ENCODE measurements at regions not wholly inside any gene's neighbourhood (a gene's known extent, or its start where the extent isn't known, plus 50 kb on each side); places are given as distances from the start of the nearest gene placed in this dataset.

DNA sequence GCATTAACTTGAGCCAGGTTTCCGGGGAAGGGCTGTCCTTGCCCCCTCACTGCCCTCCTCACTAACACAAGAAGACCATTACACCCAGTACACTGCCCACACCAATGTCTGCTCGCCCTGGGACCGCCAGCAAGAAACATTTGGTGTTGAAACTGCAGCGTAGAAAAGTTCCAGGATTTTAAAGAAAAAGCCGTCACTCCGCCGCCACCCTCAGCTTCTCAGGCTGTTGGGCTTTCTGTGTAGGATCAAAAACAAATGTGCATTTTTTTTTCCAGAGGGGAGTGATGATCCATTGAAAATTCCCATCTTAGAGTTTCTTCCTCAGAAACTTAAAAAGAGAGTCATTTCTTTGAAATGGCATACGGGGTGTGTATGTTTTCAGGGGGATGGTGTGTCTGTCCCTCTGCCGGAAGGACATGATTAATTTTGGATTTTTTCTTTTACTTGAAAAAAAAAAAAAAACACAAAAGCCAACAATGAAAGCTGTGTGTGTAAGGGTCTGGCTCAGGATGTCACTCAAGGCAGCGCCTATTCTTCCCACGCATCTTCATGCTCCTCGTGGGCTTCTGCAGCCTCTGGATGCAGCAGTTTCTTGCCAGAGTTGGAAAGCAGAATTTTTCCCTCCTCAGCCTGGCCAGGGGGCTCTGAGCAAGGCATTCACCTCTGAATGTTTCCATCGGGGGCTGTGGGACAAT is 184.9 kb downstream of the GLI2 start:
- Histone ChIP-seq H3K9ac (ENCODE audit: low read length) (no peak overlapping the region), H3K9me3 (ENCODE audit: low read length) (no peaks in the 10 kb centered on the region), H3K27me3 (ENCODE audit: insufficient read depth, low read depth, low read length) (no peaks in the 10 kb centered on the region), H3K4me2 (ENCODE audit: low read length) (no peak overlapping the region), H2AFZ (ENCODE audit: low read depth, low read length) (no peak overlapping the region), H3K36me3 (ENCODE audit: insufficient read depth, low read length) (no peaks in the 10 kb centered on the region), H3K79me2 (replicated peaks; ENCODE audit: insufficient read depth, low read length) (no peaks in the 10 kb centered on the region), H3K27ac (ENCODE audit: low read length) (no peak overlapping the region), H3K4me3 (ENCODE audit: low read length) (no peak overlapping the region), H4K20me1 (ENCODE audit: insufficient read depth) (no peaks in the 10 kb centered on the region), H3K9me2 (ENCODE audit: insufficient read depth, low read length) (no peaks in the 10 kb centered on the region), H3F3A (ENCODE audit: insufficient read depth, low read length, poor library complexity, severe bottlenecking) (no peaks in the 10 kb centered on the region)
- TF ChIP-seq, protein P1, sequence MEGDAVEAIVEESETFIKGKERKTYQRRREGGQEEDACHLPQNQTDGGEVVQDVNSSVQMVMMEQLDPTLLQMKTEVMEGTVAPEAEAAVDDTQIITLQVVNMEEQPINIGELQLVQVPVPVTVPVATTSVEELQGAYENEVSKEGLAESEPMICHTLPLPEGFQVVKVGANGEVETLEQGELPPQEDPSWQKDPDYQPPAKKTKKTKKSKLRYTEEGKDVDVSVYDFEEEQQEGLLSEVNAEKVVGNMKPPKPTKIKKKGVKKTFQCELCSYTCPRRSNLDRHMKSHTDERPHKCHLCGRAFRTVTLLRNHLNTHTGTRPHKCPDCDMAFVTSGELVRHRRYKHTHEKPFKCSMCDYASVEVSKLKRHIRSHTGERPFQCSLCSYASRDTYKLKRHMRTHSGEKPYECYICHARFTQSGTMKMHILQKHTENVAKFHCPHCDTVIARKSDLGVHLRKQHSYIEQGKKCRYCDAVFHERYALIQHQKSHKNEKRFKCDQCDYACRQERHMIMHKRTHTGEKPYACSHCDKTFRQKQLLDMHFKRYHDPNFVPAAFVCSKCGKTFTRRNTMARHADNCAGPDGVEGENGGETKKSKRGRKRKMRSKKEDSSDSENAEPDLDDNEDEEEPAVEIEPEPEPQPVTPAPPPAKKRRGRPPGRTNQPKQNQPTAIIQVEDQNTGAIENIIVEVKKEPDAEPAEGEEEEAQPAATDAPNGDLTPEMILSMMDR (IDR thresholded peaks at IDR 0.05; ENCODE audit: poor library complexity, severe bottlenecking) = no peak
- TF ChIP-seq POLR2AphosphoS5 (IDR thresholded peaks at IDR 0.05) = no peak
- no peak for TF ChIP-seq SMC3 (conservative IDR thresholded peaks at IDR 0.05; ENCODE audit: poor library complexity)
- TF ChIP-seq TAF1 (IDR thresholded peaks at IDR 0.05; ENCODE audit: low read depth) = no peak
- TF ChIP-seq, protein P2, sequence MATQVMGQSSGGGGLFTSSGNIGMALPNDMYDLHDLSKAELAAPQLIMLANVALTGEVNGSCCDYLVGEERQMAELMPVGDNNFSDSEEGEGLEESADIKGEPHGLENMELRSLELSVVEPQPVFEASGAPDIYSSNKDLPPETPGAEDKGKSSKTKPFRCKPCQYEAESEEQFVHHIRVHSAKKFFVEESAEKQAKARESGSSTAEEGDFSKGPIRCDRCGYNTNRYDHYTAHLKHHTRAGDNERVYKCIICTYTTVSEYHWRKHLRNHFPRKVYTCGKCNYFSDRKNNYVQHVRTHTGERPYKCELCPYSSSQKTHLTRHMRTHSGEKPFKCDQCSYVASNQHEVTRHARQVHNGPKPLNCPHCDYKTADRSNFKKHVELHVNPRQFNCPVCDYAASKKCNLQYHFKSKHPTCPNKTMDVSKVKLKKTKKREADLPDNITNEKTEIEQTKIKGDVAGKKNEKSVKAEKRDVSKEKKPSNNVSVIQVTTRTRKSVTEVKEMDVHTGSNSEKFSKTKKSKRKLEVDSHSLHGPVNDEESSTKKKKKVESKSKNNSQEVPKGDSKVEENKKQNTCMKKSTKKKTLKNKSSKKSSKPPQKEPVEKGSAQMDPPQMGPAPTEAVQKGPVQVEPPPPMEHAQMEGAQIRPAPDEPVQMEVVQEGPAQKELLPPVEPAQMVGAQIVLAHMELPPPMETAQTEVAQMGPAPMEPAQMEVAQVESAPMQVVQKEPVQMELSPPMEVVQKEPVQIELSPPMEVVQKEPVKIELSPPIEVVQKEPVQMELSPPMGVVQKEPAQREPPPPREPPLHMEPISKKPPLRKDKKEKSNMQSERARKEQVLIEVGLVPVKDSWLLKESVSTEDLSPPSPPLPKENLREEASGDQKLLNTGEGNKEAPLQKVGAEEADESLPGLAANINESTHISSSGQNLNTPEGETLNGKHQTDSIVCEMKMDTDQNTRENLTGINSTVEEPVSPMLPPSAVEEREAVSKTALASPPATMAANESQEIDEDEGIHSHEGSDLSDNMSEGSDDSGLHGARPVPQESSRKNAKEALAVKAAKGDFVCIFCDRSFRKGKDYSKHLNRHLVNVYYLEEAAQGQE (IDR thresholded peaks at IDR 0.05; ENCODE audit: borderline replicate concordance) = no peak
- no peak for TF ChIP-seq EZH2 (IDR thresholded peaks at IDR 0.05; ENCODE audit: borderline replicate concordance, insufficient read depth, low read length, poor library complexity, severe bottlenecking)
- no peak for TF ChIP-seq EP300 (conservative IDR thresholded peaks at IDR 0.05; ENCODE audit: poor library complexity, severe bottlenecking)
- TF ChIP-seq RAD21 (conservative IDR thresholded peaks at IDR 0.05) = no peak
- no peak for TF ChIP-seq MXI1 (conservative IDR thresholded peaks at IDR 0.05; ENCODE audit: poor library complexity, severe bottlenecking)

DNA sequence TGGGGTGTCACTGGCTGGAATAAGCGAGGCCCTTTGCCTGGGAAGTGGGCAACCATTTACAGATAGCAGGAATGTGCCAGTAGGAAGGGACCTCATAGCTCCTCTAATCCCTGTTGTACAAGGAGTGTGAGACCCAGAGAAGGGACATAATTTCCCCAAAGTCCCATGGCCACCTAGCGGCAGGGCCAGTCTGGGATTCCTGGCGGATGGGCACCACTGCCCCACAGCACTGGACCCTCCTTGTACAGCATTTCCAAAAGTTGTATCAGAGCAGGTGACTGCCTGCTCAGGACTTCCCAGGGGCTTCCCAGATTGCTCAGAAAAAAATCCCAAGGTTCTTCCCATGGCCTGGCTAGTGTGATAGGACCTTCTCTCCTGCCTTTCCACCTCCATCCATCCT is 185.8 kb downstream of the GLI2 start:
- H3K36me3 ChIP-seq (ENCODE audit: insufficient read depth, low read length) = no peaks in the 10 kb centered on the region
- no peak overlapping the region for H2AFZ ChIP-seq (ENCODE audit: low read depth, low read length)
- no peaks in the 10 kb centered on the region for H3F3A ChIP-seq (ENCODE audit: insufficient read depth, low read length, poor library complexity, severe bottlenecking)
- no peaks in the 10 kb centered on the region for H4K20me1 ChIP-seq (ENCODE audit: insufficient read depth)
- no peak overlapping the region for H3K4me2 ChIP-seq (ENCODE audit: low read length)
- H3K4me3 ChIP-seq (ENCODE audit: low read length) = no peak overlapping the region
- no peaks in the 10 kb centered on the region for H3K9me3 ChIP-seq (ENCODE audit: low read length)
- TF ChIP-seq, protein P1 (IDR thresholded peaks at IDR 0.05; ENCODE audit: poor library complexity, severe bottlenecking) = no peak
- TF ChIP-seq, protein P2 (IDR thresholded peaks at IDR 0.05; ENCODE audit: borderline replicate concordance) = no peak
- TF ChIP-seq RAD21 (conservative IDR thresholded peaks at IDR 0.05) (no peak), MXI1 (conservative IDR thresholded peaks at IDR 0.05; ENCODE audit: poor library complexity, severe bottlenecking) (no peak), TAF1 (IDR thresholded peaks at IDR 0.05; ENCODE audit: low read depth) (no peak), POLR2AphosphoS5 (IDR thresholded peaks at IDR 0.05) (no peak), SMC3 (conservative IDR thresholded peaks at IDR 0.05; ENCODE audit: poor library complexity) (no peak), EZH2 (IDR thresholded peaks at IDR 0.05; ENCODE audit: borderline replicate concordance, insufficient read depth, low read length, poor library complexity, severe bottlenecking) (no peak), EP300 (conservative IDR thresholded peaks at IDR 0.05; ENCODE audit: poor library complexity, severe bottlenecking) (no peak)
- H3K79me2 ChIP-seq (replicated peaks; ENCODE audit: insufficient read depth, low read length) = no peaks in the 10 kb centered on the region
- no peak overlapping the region for H3K27ac ChIP-seq (ENCODE audit: low read length)
- no peaks in the 10 kb centered on the region for H3K9me2 ChIP-seq (ENCODE audit: insufficient read depth, low read length)
- H3K9ac ChIP-seq (ENCODE audit: low read length) = no peak overlapping the region
- no peaks in the 10 kb centered on the region for H3K27me3 ChIP-seq (ENCODE audit: insufficient read depth, low read depth, low read length)

Data from neural cell (in vitro differentiated cells).